ENCODE measurements at regions not wholly inside any gene's neighbourhood (a gene's known extent, or its start where the extent isn't known, plus 50 kb on each side); places are given as distances from the start of the nearest gene placed in this dataset.

- Histone ChIP-seq H3K27ac (replicated peaks) (no peak overlapping the region), H3K4me1 (no peaks in the 10 kb centered on the region), H3K36me3 (no peaks in the 10 kb centered on the region), H3K9me3 (replicated peaks) (no peaks in the 10 kb centered on the region), H3K27me3 (ENCODE audit: low read depth) (no peaks in the 10 kb centered on the region), H3K4me3 (no peak overlapping the region)
- intact Hi-C loops (cut with micrococcal nuclease) = no loop called here
- no peak for TF ChIP-seq CTCF (IDR thresholded peaks at IDR 0.05; ENCODE audit: borderline replicate concordance)
- DNase-seq = no peak
Measured at GRCh38 chr3:70603103-70603502, 290.7 kb upstream of the MDFIC2 start.

DNA sequence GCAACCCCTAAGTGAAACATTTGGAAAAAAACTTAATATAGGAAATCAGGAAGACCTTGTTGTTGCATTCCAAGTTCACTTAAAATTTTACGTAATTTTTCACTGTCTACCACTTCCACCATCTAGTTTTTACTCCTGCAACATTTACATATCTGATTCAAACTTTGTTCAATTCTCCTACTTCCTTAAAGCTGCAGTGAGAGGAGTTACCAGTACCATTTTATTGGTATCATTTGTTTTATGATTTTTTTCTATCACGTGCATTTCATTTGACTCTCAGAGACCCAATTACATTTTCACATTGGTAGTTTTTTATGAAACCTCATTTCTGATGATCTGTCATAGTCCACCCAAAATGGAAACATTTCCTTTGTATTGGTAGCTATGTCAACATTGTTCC lies 284.9 kb upstream of the MDFIC2 start:
- Histone ChIP-seq H3K4me3 (no peak overlapping the region), H3K27me3 (ENCODE audit: low read depth) (no peaks in the 10 kb centered on the region), H3K4me1 (no peaks in the 10 kb centered on the region), H3K9me3 (replicated peaks) (no peaks in the 10 kb centered on the region), H3K27ac (replicated peaks) (no peak overlapping the region), H3K36me3 (no peaks in the 10 kb centered on the region)
- no peak for DNase-seq
- intact Hi-C loops (cut with micrococcal nuclease) = no loop called here
- no peak for TF ChIP-seq CTCF (IDR thresholded peaks at IDR 0.05; ENCODE audit: borderline replicate concordance)

DNA sequence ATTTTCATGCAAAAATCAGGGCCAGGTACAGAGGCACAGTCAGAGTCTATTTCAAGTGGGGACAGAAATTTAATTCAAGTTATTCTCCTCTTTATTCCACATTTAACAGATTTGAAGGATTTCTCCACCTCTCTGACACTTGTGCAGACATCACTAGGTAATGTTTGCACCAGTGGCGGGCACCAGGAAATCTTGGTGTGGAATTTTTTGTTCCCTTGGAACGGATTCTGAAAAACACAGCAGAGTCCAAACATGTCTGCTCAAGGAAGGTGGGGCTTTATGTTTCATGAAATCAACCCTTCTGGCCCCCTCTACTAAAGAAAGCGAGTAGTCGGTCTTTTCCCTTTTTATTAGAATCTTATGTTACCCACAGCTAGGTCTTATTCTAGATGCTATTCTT lies 271.2 kb upstream of the MDFIC2 start:
- H3K9me3 ChIP-seq (replicated peaks) = no peaks in the 10 kb centered on the region
- DNase-seq = no peak
- intact Hi-C loops (cut with micrococcal nuclease) = no loop called here
- H3K36me3 ChIP-seq = no peaks in the 10 kb centered on the region
- H3K27ac ChIP-seq (replicated peaks) = no peak overlapping the region
- TF ChIP-seq CTCF (IDR thresholded peaks at IDR 0.05; ENCODE audit: borderline replicate concordance) = no peak
- H3K4me3 ChIP-seq = no peak overlapping the region
- H3K27me3 ChIP-seq (ENCODE audit: low read depth) = peaks cover 4% of the 10 kb centered on the region
- H3K4me1 ChIP-seq = no peaks in the 10 kb centered on the region

GRCh38 chr3:70582803-70583202 lies 270.4 kb upstream of the MDFIC2 start:
- no peak for DNase-seq
- Histone ChIP-seq H3K27me3 (ENCODE audit: low read depth) (peaks cover 4% of the 10 kb centered on the region), H3K36me3 (no peaks in the 10 kb centered on the region), H3K27ac (replicated peaks) (no peak overlapping the region), H3K4me1 (no peaks in the 10 kb centered on the region), H3K9me3 (replicated peaks) (no peaks in the 10 kb centered on the region), H3K4me3 (no peak overlapping the region)
- intact Hi-C loops (cut with micrococcal nuclease) = no loop called here
- TF ChIP-seq CTCF (IDR thresholded peaks at IDR 0.05; ENCODE audit: borderline replicate concordance) = no peak

GRCh38 chr3:70580021-70580420 lies 267.6 kb upstream of the MDFIC2 start:
- Histone ChIP-seq H3K27me3 (ENCODE audit: low read depth) (peaks cover 9% of the 10 kb centered on the region), H3K4me1 (no peaks in the 10 kb centered on the region), H3K4me3 (no peak overlapping the region), H3K27ac (replicated peaks) (no peak overlapping the region), H3K9me3 (replicated peaks) (no peaks in the 10 kb centered on the region), H3K36me3 (no peaks in the 10 kb centered on the region)
- DNase-seq = no peak
- TF ChIP-seq CTCF (IDR thresholded peaks at IDR 0.05; ENCODE audit: borderline replicate concordance) = no peak
- intact Hi-C loops (cut with micrococcal nuclease) = no loop called here

GRCh38 chr3:70571696-70572095 lies 259.3 kb upstream of the MDFIC2 start:
- intact Hi-C loops (cut with micrococcal nuclease) = no loop called here
- TF ChIP-seq CTCF (IDR thresholded peaks at IDR 0.05; ENCODE audit: borderline replicate concordance) = no peak
- Histone ChIP-seq H3K4me3 (no peak overlapping the region), H3K36me3 (no peaks in the 10 kb centered on the region), H3K27me3 (ENCODE audit: low read depth) (peaks cover 4% of the 10 kb centered on the region), H3K4me1 (no peaks in the 10 kb centered on the region), H3K27ac (replicated peaks) (no peak overlapping the region), H3K9me3 (replicated peaks) (no peaks in the 10 kb centered on the region)
- no peak for DNase-seq

All from left ventricle myocardium inferior (tissue), 1 donor.